ENCODE measurements at regions not wholly inside any gene's neighbourhood (a gene's known extent, or its start where the extent isn't known, plus 50 kb on each side); places are given as distances from the start of the nearest gene placed in this dataset.

DNA sequence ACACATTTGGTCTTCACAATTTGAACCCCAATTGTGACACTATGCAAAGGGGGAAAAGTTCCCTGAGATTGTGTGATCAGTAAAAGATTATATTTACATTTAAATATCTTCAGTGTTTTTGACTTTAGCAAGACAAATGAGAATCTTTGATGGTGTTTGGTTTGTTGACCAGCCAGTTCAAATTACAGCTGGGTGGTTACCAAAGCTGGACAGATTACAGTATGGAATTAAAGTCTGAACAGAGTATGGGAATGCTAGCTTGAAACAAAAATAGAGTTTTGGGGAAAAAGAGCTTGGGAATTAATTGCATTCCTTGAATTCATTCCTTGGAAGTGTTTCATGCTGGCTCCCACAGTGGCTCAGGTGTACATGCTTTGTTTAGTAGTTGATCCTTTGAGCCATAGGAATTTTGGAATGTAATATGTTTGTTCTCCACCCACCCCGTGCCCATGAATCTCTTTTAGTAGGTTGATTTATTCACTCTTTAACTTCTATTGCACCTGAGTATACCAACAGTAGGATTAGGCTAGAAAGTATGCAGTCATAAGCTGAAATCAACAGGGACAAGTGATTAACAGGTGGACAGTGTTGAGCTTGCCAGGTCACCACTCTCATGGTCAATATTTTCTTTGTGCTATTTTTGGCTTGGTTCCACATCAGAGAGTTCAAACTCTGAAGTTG lies 81.1 kb upstream of the HELT start:
- H3K4me3 Mint-ChIP-seq (ENCODE audit: unreplicated experiment) = no peak overlapping the region
- H3K9me3 Mint-ChIP-seq (ENCODE audit: unreplicated experiment) = peaks cover 4% of the 10 kb centered on the region
- H3K27ac Mint-ChIP-seq (ENCODE audit: unreplicated experiment) = no peak overlapping the region
- peaks cover 8% of the 10 kb centered on the region for H3K4me1 Mint-ChIP-seq (ENCODE audit: unreplicated experiment)
- H3K27me3 Mint-ChIP-seq (ENCODE audit: unreplicated experiment) = peaks cover 5% of the 10 kb centered on the region
- H3K36me3 Mint-ChIP-seq (ENCODE audit: unreplicated experiment) = no peaks in the 10 kb centered on the region
- TF ChIP-seq, protein P1, sequence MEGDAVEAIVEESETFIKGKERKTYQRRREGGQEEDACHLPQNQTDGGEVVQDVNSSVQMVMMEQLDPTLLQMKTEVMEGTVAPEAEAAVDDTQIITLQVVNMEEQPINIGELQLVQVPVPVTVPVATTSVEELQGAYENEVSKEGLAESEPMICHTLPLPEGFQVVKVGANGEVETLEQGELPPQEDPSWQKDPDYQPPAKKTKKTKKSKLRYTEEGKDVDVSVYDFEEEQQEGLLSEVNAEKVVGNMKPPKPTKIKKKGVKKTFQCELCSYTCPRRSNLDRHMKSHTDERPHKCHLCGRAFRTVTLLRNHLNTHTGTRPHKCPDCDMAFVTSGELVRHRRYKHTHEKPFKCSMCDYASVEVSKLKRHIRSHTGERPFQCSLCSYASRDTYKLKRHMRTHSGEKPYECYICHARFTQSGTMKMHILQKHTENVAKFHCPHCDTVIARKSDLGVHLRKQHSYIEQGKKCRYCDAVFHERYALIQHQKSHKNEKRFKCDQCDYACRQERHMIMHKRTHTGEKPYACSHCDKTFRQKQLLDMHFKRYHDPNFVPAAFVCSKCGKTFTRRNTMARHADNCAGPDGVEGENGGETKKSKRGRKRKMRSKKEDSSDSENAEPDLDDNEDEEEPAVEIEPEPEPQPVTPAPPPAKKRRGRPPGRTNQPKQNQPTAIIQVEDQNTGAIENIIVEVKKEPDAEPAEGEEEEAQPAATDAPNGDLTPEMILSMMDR (IDR thresholded peaks at IDR 0.05) = no peak
- DNase-seq (ENCODE audit: extremely low spot score, unreplicated experiment) = no peak

DNA sequence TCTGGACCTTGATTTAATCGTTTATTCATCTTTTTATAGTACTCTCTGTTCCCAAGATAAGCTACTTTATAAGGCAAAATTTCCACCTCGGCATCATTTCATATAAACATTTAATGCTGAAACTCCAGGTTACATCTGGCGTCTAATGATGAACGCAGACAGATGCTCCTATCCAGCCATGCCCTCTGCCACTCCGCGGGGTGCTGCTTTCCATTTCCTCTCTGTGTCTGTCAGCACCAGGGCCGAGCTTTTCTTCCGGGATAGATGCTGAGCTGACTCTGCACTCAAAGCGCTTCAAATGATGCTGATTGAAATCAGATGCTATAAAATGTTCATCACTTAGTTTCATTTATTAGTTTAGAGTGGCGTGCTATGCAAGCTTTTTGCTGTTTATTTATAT lies 80.5 kb upstream of the HELT start:
- Mint-ChIP-seq H3K9me3 (ENCODE audit: unreplicated experiment) (peaks cover 4% of the 10 kb centered on the region), H3K27ac (ENCODE audit: unreplicated experiment) (no peak overlapping the region), H3K27me3 (ENCODE audit: unreplicated experiment) (peaks cover 5% of the 10 kb centered on the region), H3K4me1 (ENCODE audit: unreplicated experiment) (peaks cover 8% of the 10 kb centered on the region), H3K4me3 (ENCODE audit: unreplicated experiment) (no peak overlapping the region), H3K36me3 (ENCODE audit: unreplicated experiment) (no peaks in the 10 kb centered on the region)
- TF ChIP-seq, protein P1 (IDR thresholded peaks at IDR 0.05) = no peak
- peak; percentile 69 for DNase-seq (ENCODE audit: extremely low spot score, unreplicated experiment)

DNA sequence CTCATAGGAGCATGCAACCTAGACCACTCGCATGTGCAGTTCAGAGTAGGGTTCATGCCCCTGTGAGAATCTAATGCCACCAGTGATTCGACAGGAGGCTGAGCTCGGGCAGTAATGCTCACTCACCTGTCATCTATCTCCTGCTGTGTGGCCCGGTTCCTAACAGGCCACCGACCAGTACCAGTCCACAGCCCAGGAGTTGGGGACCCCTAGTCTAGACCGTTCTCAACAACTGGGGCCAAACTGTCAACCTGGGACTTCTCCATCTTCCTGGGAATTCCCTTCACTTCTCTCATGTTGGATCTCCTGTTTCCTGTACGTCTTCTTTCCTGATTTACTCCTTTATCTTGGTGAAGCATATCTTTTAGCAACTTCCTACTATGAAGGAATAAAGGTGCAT lies 79.4 kb upstream of the HELT start:
- Mint-ChIP-seq H3K4me3 (ENCODE audit: unreplicated experiment) (no peak overlapping the region), H3K27ac (ENCODE audit: unreplicated experiment) (no peak overlapping the region), H3K9me3 (ENCODE audit: unreplicated experiment) (peaks cover 4% of the 10 kb centered on the region), H3K27me3 (ENCODE audit: unreplicated experiment) (peaks cover 5% of the 10 kb centered on the region), H3K4me1 (ENCODE audit: unreplicated experiment) (peaks cover 8% of the 10 kb centered on the region), H3K36me3 (ENCODE audit: unreplicated experiment) (no peaks in the 10 kb centered on the region)
- TF ChIP-seq, protein P1 (IDR thresholded peaks at IDR 0.05) = no peak
- peak; percentile 42 for DNase-seq (ENCODE audit: extremely low spot score, unreplicated experiment)

DNA sequence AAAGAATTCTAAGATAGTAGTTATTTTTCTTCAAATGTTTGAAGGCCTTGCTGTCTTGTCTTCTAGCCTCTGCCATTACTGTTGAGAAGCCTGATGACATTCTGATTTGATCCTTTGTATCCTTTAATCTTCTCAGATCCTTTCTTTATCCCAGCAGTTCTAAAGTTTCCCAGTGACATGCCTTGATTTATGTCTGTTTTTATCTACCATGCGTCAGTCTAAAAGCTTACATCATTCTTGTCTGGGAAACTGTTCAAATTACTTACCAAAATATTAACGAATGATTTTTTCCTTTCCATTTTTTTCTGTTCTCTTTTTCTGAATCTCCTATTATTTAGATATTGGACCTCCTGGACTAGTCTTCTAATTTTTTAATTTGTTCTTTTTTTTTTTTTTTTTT lies 78.3 kb upstream of the HELT start:
- no peaks in the 10 kb centered on the region for H3K36me3 Mint-ChIP-seq (ENCODE audit: unreplicated experiment)
- DNase-seq (ENCODE audit: extremely low spot score, unreplicated experiment) = no peak
- H3K27me3 Mint-ChIP-seq (ENCODE audit: unreplicated experiment) = peaks cover 8% of the 10 kb centered on the region
- H3K27ac Mint-ChIP-seq (ENCODE audit: unreplicated experiment) = no peak overlapping the region
- H3K4me3 Mint-ChIP-seq (ENCODE audit: unreplicated experiment) = no peak overlapping the region
- peaks cover 8% of the 10 kb centered on the region for H3K4me1 Mint-ChIP-seq (ENCODE audit: unreplicated experiment)
- TF ChIP-seq, protein P1 (IDR thresholded peaks at IDR 0.05) = no peak
- H3K9me3 Mint-ChIP-seq (ENCODE audit: unreplicated experiment) = peaks cover 4% of the 10 kb centered on the region

DNA sequence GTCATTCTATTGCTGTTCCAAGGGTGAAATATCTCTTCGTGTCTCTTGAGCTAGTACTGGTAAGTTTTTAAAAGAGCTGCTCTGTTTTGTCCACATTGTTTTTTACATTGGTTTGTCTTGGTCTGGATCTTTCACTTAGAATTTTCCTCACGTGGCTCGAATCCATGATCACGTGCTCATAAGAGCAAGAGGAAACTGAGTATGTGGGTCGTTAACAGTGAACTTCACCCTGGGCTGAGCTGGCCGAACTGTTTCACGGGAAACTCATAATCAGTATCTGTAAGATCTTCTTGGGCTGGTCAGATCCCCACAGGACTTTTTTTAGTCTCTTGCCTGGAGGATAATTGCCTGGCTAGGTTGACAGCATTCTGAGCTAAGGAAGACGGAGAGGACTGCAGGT lies 77.8 kb upstream of the HELT start:
- Mint-ChIP-seq H3K4me1 (ENCODE audit: unreplicated experiment) (peaks cover 8% of the 10 kb centered on the region), H3K27me3 (ENCODE audit: unreplicated experiment) (peaks cover 12% of the 10 kb centered on the region), H3K9me3 (ENCODE audit: unreplicated experiment) (peaks cover 4% of the 10 kb centered on the region), H3K36me3 (ENCODE audit: unreplicated experiment) (no peaks in the 10 kb centered on the region), H3K4me3 (ENCODE audit: unreplicated experiment) (no peak overlapping the region), H3K27ac (ENCODE audit: unreplicated experiment) (no peak overlapping the region)
- TF ChIP-seq, protein P1 (IDR thresholded peaks at IDR 0.05) = no peak
- DNase-seq (ENCODE audit: extremely low spot score, unreplicated experiment) = peak; percentile 34

All from osteocyte (in vitro differentiated cells).